GM19239 (cell line): ENCODE measurements at regions not wholly inside any gene's neighbourhood (a gene's known extent, or its start where the extent isn't known, plus 50 kb on each side); places are given as distances from the start of the nearest gene placed in this dataset.

ENCODE experiments used
- DNase-seq: peaks from one replicate; pipeline ENCODE4 v3.0.0; 2011; ENCODE audit warnings: low spot score; ENCODE audit not compliant: insufficient read length
- FAIRE-seq: peaks from 2 replicates; lab custom pipeline; 2011; peaks lifted over from hg19 to GRCh38; lab: Jason Lieb, UNC

GRCh38 chr6:93083337-93084230 lies 335.8 kb downstream of the EPHA7 start:
- DNase-seq, result no peak
- no peak for FAIRE-seq

DNA sequence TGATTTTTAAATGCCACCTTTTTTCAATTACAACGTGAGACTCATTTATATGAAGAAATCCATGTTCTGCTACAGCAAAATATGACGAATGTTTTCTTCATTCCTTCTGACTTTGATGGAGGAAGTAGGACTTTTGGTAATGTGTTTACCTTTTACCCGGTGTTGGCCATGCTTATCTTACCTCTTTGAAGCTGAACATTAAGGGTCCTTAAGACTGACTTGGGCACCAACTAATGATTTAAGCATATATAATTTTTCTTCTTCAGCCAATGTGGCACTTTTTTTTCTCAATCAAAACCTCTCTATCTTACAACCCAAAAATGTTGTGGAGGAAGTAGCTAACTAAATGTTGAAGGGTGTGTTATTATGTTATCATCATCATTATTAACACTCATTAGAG lies 337.5 kb downstream of the EPHA7 start:
- FAIRE-seq (no peak), DNase-seq (no peak)

- no peak for FAIRE-seq
- DNase-seq, result no peak
Measured at GRCh38 chr6:93079061-93079460, 340.3 kb downstream of the EPHA7 start.

- DNase-seq (no peak), FAIRE-seq (no peak)
Measured at GRCh38 chr6:93073811-93074210, 345.5 kb downstream of the EPHA7 start.

- no peak for FAIRE-seq
- no peak for DNase-seq
Measured at GRCh38 chr6:93069856-93070255, 349.5 kb downstream of the EPHA7 start.

GRCh38 chr6:93059911-93060310 lies 359.4 kb downstream of the EPHA7 start:
- DNase-seq (no peak), FAIRE-seq (no peak)

- DNase-seq, result no peak
- FAIRE-seq, result no peak
Measured at GRCh38 chr6:93057584-93057983, 361.8 kb downstream of the EPHA7 start.

DNA sequence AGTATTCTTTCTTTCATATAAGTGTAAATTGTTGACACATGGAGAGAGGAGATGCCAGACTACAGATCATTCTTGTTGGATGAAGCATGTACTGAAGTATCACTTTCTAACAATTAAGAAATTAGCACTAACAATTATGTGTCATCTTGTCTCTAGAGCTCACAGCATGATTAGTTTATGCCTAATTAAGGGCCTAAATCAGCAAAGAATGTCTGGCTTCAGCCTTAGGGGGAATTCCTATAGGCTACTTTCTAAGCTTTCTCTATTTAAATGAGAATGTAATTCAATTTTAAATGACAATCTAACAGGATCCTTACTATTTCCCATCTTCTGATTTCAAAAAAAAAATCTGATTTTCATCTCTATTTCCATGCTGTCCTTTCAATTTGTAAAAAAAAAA lies 371.0 kb downstream of the EPHA7 start:
- DNase-seq (no peak), FAIRE-seq (no peak)

DNA sequence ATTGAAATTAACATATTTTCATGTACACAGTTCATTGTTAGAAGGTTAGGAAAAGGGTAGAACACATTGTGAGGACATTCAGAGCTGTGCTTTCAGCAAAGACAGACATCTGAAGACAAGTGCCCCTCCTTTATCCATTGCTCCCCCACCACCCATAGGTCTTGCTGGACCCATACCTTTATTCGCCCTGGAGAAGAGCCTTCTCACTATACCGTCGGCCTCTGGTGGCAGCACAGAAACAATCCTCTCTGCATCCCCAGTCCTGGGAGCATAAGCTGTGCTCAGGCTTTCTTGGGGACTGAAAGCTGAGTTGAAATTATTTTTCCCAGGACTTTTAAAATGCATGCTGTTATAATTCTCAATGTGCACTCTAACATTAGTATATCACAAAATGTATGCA lies 372.3 kb downstream of the EPHA7 start:
- no peak for FAIRE-seq
- DNase-seq, result no peak

- no peak for DNase-seq
- FAIRE-seq, result no peak
Measured at GRCh38 chr6:93045156-93045555, 374.2 kb downstream of the EPHA7 start.

DNA sequence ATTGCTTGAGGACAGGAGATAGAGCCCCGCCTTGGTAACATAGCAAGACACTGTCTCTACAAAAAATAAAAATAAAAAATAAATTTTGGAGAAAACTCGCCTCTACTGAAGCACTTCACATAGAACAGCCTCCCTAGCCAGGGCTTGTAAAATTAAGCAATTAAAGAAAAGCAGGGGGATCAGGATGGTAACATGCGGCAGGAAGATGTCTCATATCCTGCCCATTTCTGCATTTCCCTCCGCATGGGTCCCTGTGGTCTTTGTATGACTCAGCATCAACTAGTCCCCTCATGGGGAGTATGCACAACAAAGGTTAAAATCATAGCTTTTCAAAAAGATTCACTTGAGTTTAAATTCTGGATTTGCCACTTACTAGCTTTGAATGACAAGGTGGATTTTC lies 379.0 kb downstream of the EPHA7 start:
- FAIRE-seq, result no peak
- DNase-seq, result no peak

GRCh38 chr6:93036835-93037234 lies 382.5 kb downstream of the EPHA7 start:
- DNase-seq (no peak), FAIRE-seq (no peak)

DNA sequence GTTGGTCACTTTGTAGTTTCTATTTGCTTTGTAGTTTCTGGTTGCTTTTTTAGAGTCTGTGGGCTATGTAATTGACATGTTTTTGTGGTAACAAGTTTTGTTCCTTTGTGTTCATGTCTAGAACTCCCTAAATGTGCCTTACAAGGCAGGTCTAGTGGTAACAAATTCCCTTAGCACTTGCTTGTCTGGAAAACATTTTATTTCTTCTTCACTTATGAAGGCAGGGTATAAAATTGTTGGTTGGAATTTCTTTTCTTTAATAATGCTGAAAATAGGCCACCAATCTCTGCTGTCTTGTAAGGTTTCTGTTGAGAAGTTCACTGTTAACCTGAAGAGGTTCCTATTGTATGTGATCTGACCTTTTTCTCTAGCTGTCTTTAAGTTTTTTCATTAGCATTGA lies 383.6 kb downstream of the EPHA7 start:
- DNase-seq (no peak), FAIRE-seq (no peak)

DNA sequence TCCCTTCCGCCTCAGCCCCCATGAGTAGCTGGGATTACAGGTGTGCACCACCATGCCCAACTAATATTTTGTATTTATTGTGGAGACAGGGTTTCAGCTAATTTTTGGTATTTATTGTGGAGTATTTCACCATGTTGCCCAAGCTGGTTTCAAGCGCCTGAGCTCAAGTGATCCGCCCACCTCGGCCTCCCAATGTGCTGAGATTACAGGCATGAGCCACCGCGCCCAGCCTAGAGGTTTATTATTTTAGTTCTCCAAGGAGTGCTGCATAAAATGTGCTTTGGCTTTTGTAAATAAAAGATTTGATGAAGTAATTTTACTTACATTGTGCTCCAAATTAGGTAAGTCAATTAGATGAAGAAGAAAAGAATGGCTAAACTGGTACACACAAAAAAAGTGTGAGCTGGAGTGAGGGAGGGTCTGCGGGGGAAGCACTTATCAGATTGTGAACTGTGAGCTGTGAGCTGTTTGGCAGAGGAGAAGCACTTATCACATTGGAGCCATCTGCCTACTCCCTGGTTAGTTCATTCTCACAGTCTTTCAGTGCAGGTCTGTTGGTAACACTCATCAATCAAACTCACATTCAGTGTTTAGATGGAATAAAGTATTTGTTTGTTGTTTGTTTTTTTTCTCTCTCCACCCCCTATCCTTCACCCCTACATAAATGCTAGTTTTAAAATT lies 398.0 kb downstream of the EPHA7 start:
- no peak for FAIRE-seq
- DNase-seq, result no peak

GRCh38 chr6:93017626-93018025 lies 401.7 kb downstream of the EPHA7 start:
- DNase-seq (no peak), FAIRE-seq (no peak)

- no peak for FAIRE-seq
- DNase-seq, result no peak
Measured at GRCh38 chr6:93017213-93017612, 402.1 kb downstream of the EPHA7 start.

- no peak for DNase-seq
- no peak for FAIRE-seq
Measured at GRCh38 chr6:93013054-93013453, 406.3 kb downstream of the EPHA7 start.

- DNase-seq (no peak), FAIRE-seq (no peak)
Measured at GRCh38 chr6:93008375-93008774, 411.0 kb downstream of the EPHA7 start.

DNA sequence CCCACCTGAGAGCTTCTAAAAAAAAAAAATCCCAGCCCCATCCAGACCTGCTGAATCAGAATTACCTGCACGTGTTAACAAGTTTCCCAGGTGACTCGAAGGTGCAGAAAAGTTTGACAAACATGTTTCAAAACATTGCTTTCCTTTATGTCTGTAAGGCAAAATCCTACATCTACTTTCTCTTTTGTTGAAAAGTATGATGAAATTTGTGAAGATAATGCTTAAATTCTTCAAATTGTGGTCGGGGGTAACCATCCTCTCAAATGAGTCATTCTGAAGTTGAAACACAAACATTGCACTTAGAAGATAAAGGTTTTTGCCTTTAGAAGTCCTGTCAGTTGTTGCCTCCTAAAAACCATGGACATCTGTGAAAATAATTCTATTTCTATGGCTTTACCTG lies 429.7 kb downstream of the EPHA7 start:
- FAIRE-seq, result no peak

DNA sequence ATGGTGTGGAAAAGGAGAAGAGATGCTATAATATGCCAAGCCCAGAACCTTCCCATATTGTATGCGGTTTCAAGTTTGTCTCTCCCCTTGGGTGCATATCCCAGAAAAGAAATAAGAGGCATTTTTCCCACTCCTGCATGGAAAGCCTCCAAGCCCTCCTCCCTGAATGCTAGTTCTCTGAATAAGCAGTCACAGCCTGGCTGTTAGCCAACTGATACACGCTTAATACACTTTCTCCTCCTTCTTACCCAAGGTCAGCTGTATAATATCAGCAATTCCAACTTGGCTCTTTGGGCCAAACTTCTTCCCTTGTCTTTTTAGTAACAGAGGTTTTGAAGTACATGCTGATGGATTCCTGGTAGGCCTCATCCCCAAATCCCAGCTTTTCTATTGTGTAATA lies 440.1 kb downstream of the EPHA7 start:
- FAIRE-seq (no peak), DNase-seq (no peak)

More for the DNA sequence above, 429.7 kb downstream of the EPHA7 start:
- DNase-seq, result no peak

GRCh38 chr6:92977018-92977417 lies 442.3 kb downstream of the EPHA7 start:
- FAIRE-seq, result no peak
- no peak for DNase-seq

- FAIRE-seq (no peak), DNase-seq (no peak)
Measured at GRCh38 chr6:92967362-92967761, 452.0 kb downstream of the EPHA7 start.
